GM12891 (cell line): ENCODE measurements at regions not wholly inside any gene's neighbourhood (a gene's known extent, or its start where the extent isn't known, plus 50 kb on each side); places are given as distances from the start of the nearest gene placed in this dataset.

Experiments used
- PAX5 ChIP-seq: IDR thresholded peaks from 2 replicates; pipeline ENCODE4 v1.6.1; 2011; ENCODE audit warnings: low read length, moderate library complexity, mild to moderate bottlenecking; ENCODE audit not compliant: insufficient read depth, severe bottlenecking
- POLR2A ChIP-seq: IDR thresholded peaks from 2 replicates; pipeline ENCODE4 v1.6.1; 2011; ENCODE audit warnings: low read depth, low read length, control low read depth
- POLR2AphosphoS5 ChIP-seq: IDR thresholded peaks from 2 replicates; pipeline ENCODE4 v1.6.1; 2011; ENCODE audit warnings: low read depth, low read length, control low read depth
- POU2F2 ChIP-seq: IDR thresholded peaks from 2 replicates; pipeline ENCODE4 v1.6.1; 2011; ENCODE audit warnings: low read depth, mild to moderate bottlenecking, control low read depth, low read length, moderate library complexity
- SPI1 ChIP-seq: IDR thresholded peaks from 2 replicates; pipeline ENCODE4 v1.6.1; 2011; ENCODE audit warnings: low read depth, low read length, control low read depth
- TAF1 ChIP-seq: IDR thresholded peaks from 2 replicates; pipeline ENCODE4 v1.6.1; 2011; ENCODE audit warnings: low read depth, low read length, control low read depth

DNA sequence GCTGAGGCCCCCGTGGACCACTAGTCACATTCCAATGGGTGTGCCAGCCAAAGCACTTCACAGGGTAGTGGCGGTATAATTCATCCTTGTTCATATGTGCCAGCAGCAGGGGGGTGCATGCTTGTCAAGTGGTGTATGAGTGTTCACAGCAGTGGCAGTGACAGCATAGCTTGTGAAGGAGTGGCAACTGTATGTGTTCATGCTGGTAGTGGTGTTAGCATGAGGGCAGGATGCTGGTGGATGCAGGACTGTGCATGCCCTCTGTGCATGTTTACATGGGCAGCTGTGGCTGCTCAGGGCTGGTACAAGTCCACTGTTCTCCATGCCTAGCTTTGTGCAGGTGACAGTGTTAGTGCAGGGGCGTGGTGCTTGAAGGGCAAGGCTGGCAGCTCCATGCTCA lies 253.4 kb upstream of the DMAC1 start:
- TF ChIP-seq POLR2A, result no peak
- no peak for TF ChIP-seq PAX5
- no peak for TF ChIP-seq POLR2AphosphoS5
- no peak for TF ChIP-seq TAF1
- no peak for TF ChIP-seq SPI1
- TF ChIP-seq POU2F2, result no peak
